SKM-1 (cell line): ENCODE measurements at regions not wholly inside any gene's neighbourhood (a gene's known extent, or its start where the extent isn't known, plus 50 kb on each side); places are given as distances from the start of the nearest gene placed in this dataset.
A peak's percentile ranks its signal among the peaks of the same experiment; 100 is the strongest.

ENCODE experiments used
- DNase-seq: peaks from one replicate; lab custom pipeline; 2025; ENCODE audit not compliant: unreplicated experiment; lab: John Stamatoyannopoulos, UW

DNA sequence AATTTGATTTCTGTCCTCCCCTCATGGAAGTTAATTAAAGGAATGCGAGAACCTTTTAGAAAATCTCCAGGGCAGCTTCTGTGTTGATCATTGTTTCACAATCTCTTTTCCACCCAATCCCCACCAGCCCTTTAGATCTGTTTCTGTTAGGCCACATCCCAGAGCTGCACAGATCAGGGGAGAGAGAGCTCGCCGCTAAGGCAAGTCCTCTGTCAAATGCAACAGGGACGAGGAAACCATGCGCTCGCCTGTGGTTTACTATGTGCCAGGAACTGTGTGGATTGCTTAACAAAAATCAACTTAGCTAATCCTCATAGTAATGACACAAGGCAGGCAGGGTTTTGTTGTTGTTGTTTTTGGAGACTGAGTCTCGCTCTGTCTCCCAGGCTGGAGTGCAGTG is 115.4 kb downstream of the SALL1 start:
- peak; percentile 72 for DNase-seq

DNA sequence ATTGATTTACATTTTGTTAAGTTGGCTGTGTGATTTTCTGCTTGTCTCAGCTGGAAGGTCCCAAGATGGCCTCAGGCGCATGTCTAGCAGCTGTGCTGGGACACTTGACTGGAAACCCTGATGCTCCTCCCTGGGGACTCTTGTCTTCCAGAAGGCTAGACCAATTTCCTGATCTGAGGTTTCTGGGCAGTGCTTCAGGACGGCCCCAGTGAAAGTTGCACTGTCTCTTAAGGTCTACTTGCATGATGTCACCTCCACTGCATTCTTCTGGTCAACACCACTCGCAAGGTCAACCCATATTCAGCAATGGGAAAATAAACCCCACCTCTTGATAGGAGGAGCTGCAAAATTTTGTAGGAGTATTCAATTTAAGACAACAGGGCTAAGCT is 116.0 kb downstream of the SALL1 start:
- peak; percentile 24 for DNase-seq

DNA sequence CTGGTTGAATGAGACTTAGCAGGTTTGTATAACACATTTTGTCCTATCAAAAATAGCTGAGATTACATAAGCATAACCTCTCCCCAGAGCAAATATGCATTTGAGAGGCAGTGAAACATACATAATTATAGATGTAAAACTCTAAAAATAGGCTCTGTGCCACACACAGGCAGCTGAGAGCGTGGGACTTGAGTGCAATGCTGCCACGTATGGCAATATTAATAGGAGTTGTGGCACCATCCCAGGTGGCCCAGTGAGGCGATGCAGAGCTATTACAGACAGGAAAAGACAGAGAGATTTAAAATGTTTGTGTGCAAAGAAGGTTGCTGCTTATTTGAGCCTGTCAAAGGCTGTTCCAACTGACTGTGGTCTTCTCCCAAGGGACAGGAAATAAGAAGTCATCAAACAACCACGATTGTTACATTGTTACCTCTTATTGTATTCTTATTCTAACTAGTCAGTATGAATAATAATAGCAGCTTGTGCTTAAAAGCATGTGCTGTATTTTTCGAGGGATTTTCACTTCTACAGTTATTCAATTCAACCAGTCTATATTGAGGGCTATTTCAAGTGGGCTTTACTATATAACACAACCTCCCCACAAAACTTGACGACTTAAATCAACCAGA is 116.5 kb downstream of the SALL1 start:
- no peak for DNase-seq

DNA sequence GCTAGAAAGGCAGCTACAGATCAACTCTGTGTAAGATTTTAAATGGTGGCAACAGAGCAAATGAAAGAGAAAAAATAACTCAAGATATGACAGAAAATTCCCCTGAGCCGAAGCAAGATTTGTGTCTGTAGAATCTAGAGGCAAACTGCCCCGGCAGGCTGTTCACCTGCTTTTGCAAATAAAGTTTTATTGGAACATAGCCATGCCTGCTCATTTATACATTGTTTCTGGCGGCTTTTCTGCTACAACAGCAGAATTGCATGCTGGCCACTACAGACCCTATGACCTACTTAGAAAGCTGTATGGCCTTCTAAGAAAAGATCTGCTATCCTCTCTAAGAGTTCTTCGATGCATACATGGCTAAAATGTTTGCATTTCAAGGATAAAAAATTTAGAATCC is 119.5 kb downstream of the SALL1 start:
- DNase-seq = no peak

DNA sequence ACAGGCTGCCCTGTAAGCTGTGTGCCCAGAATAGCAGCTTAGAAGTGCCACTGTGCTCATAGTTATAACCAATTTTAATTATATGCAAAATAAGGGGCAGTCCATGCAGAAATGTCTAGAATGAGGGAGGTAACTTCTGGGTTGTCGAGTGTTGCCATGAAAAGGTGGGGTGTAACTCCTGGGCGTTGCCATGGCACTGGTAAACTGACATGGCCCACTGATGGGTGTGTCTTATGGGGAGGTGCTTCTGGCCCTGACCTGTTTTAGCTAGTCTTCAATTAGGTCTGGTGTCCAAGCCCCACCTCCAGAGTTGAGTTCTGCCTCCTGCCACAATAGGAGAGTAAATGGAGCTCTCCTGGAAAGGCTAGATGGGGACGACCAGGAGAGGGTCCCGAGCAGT is 120.6 kb downstream of the SALL1 start:
- DNase-seq = no peak

DNA sequence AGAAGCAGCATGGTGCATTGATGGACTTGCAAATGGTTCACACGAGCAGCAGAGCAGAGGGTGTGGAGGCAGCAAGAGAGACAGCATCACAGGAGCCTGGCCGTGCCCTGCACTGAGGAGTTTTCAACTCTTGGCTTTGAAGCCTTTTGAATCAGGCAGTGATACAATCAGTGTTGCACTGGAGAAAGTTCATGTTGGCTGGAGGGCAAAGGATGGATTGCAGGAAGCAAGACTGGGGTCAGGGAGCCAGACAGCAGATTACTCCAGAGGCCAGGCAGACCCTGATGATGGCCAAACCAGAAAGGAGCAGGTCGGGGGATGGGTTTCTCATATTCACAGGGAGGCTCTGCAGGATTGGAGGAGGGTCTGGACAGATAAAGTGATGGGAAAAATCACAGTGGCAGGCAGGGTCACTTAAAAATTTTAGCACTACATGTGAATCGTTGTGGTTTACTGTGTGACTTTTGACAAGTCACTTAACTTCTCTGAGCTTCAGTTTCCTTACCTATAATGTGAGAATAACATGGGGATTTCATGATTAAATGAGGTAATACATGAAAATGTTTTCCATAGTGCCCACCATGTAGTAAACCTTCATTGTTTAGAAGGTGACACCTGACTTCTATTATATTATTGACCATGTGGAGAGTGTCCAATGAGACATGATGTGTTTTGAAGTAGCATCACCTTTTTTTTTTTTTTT is 125.3 kb downstream of the SALL1 start:
- no peak for DNase-seq

DNA sequence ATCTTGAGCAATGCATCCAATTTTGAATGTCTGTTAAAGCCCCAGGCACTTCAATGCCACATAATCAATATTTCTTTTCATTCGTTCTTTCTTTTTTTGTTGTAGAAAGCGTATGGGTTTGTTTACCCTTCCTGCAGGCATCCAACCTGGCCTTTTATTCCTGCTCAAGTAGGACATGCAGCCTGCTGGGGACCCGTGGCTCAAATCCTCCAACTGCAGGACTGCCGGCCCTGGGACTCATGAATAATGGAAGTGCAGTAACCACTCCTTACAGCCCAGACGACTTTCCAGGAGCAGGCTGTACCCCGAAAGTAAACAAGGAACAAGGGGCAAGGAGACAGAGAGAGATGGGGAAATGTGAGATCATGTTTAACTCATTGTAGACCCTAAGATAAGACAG is 126.4 kb downstream of the SALL1 start:
- DNase-seq = no peak

DNA sequence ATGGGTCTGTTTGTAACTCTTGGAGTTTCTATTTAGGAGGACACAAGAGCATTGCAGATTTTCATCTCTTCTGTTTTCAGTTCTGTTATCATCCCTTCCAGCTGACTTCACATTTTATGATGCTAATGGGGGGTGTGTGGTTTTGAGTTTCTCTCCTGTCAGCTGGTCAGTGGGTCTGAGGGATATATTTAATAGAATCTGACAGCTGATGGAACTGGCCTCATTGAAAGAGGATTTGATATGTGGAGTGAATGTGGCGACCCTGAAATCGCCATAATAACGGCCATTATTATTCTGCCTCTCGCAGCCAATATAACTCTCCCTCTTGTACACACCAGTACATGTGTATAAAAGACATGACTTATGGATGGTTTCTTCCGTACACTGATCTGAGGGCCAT is 128.1 kb downstream of the SALL1 start:
- DNase-seq = no peak

DNA sequence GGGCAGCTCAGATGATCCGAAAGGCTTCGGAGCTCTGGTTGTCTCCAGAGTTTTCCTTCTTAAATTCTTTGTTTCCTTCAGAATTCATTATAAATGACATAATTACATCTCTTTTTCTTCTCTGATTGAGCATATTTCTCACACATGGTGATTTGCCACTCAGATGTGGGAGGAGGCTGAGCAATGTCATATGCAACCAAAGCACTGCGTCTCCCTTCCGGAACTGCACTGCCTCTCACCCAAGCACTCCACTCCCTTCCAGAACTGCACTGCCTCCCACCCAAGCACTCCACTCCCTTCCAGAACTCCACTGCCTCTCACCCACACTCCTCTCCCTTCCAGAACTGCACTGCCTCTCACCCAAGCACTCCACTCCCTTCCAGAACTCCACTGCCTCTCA is 131.5 kb downstream of the SALL1 start:
- DNase-seq = no peak

DNA sequence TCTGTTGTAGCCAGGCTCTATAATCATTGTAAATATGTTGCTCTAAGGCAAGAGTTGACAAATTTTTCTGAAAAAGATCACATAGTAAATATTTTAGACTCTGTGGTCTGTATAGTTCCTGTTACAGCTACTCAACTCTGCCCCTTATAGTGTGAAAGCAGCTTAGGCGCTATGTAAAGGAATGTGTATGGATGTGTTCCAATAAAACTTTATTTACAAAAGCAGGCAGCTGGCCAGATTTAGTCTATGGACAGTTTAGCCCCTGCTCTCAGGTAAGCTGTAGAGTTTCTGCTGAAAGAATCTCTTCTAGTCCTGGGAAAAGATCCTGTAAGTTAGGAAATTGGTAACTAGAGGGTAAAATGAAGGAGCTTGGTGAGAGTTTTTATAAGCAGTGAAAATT is 133.1 kb downstream of the SALL1 start:
- DNase-seq = no peak

DNA sequence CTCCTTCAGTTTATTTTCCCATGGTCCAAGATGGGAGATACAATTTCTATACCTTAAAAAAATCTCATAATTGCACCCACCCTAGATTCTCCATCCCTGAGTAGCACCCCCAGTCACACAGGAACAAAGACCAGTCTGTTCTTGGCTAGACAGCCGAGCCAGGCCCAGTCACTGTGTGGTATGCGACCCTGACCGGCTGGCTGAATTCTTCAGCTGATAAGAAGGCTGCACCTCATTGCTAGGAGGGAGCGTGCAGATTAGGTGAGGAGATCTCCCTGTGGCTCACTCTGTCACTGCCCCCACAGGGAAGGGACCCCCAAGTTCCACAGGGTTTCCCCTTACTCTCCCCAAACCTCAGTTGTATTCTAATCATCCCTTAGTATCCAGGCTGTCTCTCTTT is 138.7 kb downstream of the SALL1 start:
- DNase-seq = no peak

DNA sequence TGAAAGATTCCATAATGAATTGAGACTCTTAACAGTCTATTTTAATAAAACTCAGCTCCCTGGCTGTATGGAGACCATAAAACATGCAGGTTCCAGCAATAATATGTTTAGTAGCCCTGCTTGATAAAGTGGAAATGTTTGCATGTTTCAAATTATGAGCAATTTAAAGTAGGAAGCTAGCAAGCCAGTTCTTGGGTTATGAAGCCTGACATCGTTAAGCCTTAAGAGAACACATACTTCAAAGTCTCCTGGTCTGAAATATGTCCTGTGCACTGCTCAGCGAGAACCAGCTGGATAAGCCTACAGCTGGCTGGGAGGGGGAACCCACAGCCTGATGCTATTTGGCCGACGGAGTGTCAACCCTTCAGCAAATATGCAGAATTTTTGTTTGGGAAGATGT is 140.3 kb downstream of the SALL1 start:
- no peak for DNase-seq

DNA sequence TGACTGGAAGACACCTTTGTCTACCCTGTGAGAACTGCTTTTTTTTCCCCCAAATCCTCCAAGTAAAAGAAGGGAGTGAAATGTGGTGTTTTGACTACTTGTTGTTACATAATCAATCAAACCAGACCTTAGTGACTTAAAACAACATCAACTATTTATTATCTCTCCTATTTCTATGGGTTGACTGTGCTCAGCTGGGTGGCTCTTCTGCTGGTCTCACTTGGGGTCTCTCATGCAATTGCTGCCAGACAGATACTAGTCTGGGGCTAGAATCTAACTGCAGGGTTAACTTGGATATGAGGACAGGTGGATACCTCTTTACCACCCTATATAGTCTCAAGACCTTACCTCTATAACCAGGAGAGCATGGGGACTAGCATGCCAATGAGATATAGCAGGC is 141.3 kb downstream of the SALL1 start:
- no peak for DNase-seq

DNA sequence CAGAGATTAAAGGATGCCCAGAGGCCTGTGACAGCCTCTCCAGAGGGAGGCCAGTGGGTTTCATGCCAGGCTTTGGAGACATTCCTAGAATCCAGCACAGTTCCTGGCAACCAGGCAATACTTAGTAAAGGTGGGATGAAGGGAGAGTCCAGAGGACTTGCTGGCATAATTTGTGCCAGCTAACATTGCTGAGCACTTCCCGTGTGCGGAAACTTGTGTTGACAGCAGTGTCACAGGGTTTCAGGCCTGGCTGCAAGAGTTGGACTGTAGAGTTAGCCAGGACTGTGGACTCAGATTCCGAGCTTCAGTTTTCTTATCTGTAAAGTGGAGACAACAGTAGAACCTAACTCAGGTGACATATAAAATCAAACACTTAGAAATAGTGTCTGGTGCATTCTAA is 141.7 kb downstream of the SALL1 start:
- DNase-seq = no peak

DNA sequence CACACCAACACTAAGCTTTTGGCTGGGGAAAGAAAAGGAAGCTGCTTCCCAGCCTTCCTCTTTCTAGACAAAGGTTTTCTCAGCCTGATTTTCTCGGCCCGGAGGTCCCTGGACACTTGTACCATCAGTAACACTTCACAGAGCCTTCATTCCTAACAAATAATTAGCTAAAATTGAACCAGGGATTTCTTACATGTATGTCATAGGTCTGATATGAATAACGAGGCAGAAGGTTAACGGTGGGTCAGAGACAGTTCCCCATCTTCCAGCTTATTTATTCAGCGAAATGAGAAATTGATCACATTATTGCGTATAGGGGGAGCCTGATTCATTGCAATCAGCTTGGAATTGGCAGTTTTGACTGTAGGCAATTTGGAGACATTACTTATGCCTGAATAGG is 142.5 kb downstream of the SALL1 start:
- DNase-seq = no peak

DNA sequence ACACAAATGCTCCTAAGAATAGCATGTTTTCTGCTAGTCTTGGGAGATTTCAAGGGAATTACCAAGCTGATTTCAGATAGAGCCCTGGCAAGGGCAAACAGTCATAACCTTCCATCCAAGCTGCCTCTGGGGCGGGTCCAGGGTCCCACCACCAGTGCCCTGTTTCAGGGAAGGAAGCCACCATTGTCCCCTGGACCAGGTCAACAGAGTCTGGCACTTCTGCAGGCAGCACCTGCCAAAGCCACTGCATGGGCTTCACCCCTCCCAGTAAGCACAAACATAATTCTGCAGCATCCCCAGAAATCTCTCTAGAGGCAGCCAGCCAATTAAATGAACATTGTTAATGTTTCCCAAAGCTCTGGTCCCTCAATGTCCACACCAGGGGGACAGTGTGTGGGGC is 143.0 kb downstream of the SALL1 start:
- DNase-seq = no peak

DNA sequence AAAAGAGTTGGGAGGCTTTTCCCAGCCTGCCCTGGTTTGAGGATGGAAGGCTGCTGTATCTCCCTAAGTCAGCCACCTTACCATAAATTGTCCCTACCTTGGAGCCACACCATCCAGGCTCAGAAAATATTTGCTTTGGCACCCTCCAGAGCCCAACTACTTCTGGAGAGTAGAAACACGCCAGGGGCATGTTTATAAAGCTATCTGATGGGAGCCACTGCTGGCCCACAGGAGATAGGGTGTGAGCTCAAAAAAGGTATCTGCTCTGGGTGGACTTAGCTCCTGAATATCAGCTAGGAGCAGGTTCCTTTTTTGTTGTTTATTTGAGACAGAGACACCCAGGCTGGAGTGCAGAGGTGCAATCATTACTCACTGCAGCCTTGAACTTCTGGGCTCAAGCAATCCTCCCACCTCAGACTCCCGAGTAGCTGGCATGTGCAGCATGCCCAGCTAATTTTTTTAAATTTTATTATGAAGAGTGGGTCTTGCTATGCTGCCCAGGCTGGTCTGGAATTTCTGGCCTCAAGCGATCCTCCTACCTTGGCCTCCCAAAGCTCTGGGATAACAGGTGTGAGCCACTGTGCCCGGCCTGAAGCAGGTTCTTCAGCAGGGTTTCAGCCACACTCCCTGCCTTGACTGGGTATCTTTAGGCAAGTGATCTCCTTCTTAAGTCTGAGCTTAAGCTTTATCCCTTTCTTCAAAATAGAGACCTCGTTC is 147.1 kb downstream of the SALL1 start:
- no peak for DNase-seq

DNA sequence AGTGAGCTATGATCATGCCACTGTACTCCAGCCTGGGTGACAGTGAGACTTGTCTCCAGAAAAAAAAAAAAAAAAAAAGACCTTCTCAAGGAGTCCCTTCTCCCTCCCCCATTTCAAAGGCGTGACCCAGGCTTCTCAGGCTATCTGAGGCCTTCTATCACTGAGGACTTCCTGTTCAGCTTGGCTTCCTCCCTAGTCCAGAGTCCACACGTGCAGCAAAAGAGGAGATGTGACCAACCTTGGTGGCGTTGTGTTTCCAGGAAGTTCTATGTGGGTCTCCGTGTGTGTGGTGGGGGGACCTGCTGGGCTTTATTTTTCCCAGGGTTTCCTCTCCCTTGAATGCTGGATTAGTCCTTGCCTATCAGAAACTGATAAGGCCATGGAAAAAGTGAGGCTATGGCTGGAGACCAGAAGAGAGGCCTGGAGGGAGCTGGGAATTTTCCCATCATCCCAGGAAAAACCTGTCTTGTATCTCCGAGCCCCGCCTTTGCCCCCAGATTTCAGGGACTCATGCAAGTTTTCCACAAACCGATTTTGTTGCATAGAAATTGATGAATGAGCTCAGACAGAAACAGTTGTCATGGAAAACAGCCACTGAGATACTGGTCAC is 148.1 kb downstream of the SALL1 start:
- no peak for DNase-seq

DNA sequence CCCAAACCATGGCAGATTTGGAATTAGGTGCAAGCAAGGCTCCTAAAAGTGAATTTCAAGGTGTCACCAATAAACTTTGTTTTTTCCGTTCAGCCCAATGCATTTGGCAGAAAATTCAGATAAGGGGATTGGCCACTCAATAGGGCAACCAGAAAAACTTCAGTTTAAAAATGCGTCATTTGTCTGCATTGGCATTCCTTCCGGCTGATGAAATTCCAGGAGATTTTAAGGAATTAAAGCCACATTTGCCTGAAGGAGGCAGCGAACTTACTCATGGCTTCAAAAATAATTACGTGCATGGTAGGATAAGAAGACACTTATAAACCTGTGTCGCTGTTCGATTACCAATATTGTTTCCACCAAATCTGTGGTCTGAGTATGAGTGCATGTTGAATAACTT is 151.9 kb downstream of the SALL1 start:
- DNase-seq = no peak

DNA sequence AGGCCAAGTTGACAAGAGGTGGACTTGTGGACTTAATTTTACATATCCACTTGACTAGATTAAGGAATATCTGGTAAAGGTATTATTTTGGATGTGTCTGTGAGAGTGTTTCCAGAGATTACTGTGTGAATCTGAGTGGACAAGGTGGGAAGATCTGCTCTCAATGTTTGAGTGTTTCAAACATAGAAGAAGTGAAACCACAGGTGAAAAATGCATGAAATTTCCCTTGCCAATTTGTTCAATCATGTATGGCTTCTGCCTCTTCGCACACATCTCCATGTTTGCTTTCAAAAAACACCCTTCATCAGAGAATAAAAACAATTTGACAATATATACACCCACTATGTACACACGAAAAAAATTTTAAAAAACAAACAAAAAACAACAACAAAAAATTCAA is 152.7 kb downstream of the SALL1 start:
- no peak for DNase-seq

DNA sequence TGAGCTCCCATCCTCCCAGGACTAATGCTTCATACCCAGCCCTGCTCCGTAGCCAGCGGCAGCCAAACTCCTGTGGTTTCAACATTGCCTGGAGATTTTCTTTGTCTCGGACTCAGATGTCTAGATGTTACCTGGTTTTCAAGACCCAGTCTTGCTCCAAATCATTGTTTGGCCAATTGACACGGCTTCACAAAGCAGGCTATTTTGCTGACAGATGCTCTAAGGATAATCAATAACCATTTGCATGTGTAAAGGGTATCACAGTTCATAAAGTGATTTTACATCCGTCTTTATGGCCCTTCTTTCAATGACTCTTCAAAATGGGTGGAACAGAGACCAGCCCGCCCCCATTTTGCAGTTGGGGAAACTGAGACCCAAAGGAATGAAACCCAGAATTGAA is 153.4 kb downstream of the SALL1 start:
- DNase-seq = no peak

DNA sequence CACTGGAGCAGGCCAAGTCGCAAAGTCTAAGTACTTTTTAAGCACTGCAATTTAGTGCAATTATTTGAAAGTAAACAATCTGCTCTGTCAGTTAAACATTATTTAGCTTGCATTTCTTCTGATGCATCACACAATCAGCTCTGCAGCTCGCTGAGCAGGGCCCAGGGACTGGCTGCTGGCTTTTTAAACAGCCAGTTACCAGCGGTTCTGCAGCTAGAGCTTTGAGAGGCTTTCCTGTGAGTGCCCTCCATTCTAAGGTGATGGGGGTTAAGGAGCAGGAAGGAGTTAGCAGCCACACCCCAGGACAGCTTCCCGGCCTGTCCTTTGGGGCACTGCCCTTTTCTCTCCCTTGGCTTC is 154.3 kb downstream of the SALL1 start:
- DNase-seq = no peak
